ENCODE measurements at regions not wholly inside any gene's neighbourhood (a gene's known extent, or its start where the extent isn't known, plus 50 kb on each side); places are given as distances from the start of the nearest gene placed in this dataset.

GRCh38 chr6:22952097-22952496 is 382.7 kb downstream of the HDGFL1 start:
- TF ChIP-seq GATA2 (IDR thresholded peaks at IDR 0.05; ENCODE audit: low read depth, low read length) (no peak), GATA3 (IDR thresholded peaks at IDR 0.05; ENCODE audit: low read depth, low read length) (no peak)
